ENCODE measurements at regions not wholly inside any gene's neighbourhood (a gene's known extent, or its start where the extent isn't known, plus 50 kb on each side); places are given as distances from the start of the nearest gene placed in this dataset.

DNA sequence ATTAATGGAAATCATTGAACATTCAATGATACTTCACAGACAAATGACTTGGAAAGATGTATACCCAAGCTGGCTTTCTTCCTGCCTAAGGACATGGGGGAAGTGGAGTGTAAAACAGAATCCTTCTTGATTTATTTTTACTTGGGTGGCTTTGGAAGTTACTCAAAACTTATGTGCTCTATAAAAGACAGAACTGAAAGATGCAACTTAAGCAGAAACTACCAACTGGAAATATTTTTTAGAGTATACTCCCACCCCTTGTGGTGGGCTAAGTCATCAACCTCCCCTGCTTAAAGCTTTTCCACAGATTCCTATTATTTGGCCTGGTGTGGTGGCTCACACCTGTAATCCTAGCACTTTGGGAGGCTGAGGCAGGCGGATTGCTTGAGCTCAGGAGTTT is 126.0 kb upstream of the ATP2B1 start:
- no peaks in the 10 kb centered on the region for H3K9me3 Mint-ChIP-seq
- Histone ChIP-seq H2BK20ac (ENCODE audit: low read depth, low read length, poor library complexity, severe bottlenecking) (no peak overlapping the region), H4K20me1 (ENCODE audit: control insufficient read depth, insufficient read depth, insufficient read length) (no peaks in the 10 kb centered on the region), H2BK120ac (ENCODE audit: low read depth, low read length, poor library complexity, severe bottlenecking) (no peak overlapping the region), H3K79me1 (ENCODE audit: insufficient read depth, low read depth, low read length, poor library complexity, severe bottlenecking) (no peaks in the 10 kb centered on the region), H4K5ac (ENCODE audit: insufficient read length, low read depth, low read length) (no peak overlapping the region), H3K56ac (ENCODE audit: insufficient read length, low read depth, low read length) (no peak overlapping the region), H3K4me1 (ENCODE audit: insufficient read depth, low read length) (0 out of 2 replicates have a peak, but pooled peaks cover 2% of the 10 kb centered on the region), H3T11ph (ENCODE audit: low read length) (no peak overlapping the region), H3K4ac (ENCODE audit: low read depth, low read length) (no peak overlapping the region), H3K27ac (ENCODE audit: insufficient read length, low read depth, low read length) (no peak overlapping the region), H4K8ac (replicated peaks; ENCODE audit: insufficient read length, low read depth, low read length) (no peak overlapping the region), H3K27me3 (ENCODE audit: insufficient read depth, low read length) (no peaks in the 10 kb centered on the region), H3K79me2 (ENCODE audit: insufficient read depth, low read length) (no peaks in the 10 kb centered on the region), H3K9ac (ENCODE audit: extremely low read depth, insufficient read length, low read length) (no peak overlapping the region), H3K18ac (ENCODE audit: insufficient read length, low read depth, low read length) (no peak overlapping the region), H2AK5ac (ENCODE audit: insufficient read length, low read length) (no peak overlapping the region), H3K23me2 (ENCODE audit: insufficient read length, low read depth, low read length, poor library complexity, severe bottlenecking) (no peaks in the 10 kb centered on the region), H2AFZ (ENCODE audit: low read length) (no peak overlapping the region), H3K4me2 (ENCODE audit: insufficient read depth, insufficient read length, low read length) (no peak overlapping the region), H3K9me3 (ENCODE audit: control insufficient read depth, low read depth, low read length) (no peaks in the 10 kb centered on the region), H3K23ac (ENCODE audit: insufficient read length, low read depth, low read length) (no peak overlapping the region), H2BK5ac (ENCODE audit: insufficient read length, low read length) (no peak overlapping the region), H2BK15ac (ENCODE audit: low read depth, low read length) (no peak overlapping the region), H2BK12ac (ENCODE audit: insufficient read length, low read depth, low read length) (no peak overlapping the region), H3K14ac (ENCODE audit: insufficient read depth, low read length) (no peak overlapping the region), H4K91ac (ENCODE audit: insufficient read length, low read depth, low read length) (no peak overlapping the region)
- no peak for TF ChIP-seq CTCF (conservative IDR thresholded peaks at IDR 0.05)
- H3K27ac Mint-ChIP-seq, result no peak overlapping the region
- H3K36me3 Mint-ChIP-seq (ENCODE audit: insufficient read depth in 1 of 3, low read depth in 3 of 3), result no peaks in the 10 kb centered on the region
- H3K27me3 Mint-ChIP-seq (ENCODE audit: low read depth), result no peaks in the 10 kb centered on the region
- WGBS (ENCODE audit: extremely low coverage, insufficient read length, low lambda C conversion rate), result no CpG with 5 or more reads among the region's 1 CpG
- DNase-seq, result no peak
- no peak overlapping the region for H3K4me3 Mint-ChIP-seq
- H3K4me1 Mint-ChIP-seq, result peaks cover 15 to 19% of the 10 kb centered on the region in 2 experiments

Data from H9 (cell line).